ENCODE measurements at regions not wholly inside any gene's neighbourhood (a gene's known extent, or its start where the extent isn't known, plus 50 kb on each side); places are given as distances from the start of the nearest gene placed in this dataset.

DNA sequence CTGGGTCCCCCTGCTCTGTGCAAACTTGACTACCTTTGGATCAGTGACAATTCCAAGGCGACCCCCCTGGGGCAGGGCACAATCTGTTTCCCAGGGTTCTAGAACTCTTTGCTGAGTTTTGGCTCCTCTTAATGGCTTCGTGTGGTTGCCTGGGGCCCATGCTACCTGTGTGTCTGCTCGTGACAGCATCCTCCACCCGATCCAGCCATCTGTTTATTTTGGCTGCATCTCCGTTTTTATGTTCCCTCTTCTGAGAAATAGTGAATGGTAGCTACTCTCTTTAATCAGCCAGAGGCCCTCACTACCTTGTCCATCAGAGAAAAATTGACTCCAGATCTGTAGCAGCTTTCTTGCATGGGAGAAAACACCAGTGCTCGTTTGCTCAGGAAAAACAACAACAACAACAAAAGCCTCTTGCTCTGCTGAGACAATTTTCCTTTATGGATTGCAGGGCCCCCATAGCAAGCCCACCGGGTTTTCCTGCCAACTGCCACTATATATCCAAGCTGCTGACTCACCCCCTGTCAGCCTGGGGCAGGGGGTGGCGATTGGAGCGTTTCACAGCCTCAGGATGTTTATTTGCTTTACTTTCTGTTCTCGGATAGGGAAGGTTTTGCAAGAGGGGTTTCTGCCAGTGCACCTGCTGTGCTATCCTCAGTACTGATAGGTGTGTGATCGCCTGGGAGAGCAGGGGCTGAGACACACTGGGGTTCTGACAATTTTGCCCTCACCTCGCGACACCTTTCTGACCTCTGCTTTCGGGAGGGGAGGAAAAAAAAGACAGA, 607.8 kb downstream of the BNC2 start:
- no peak overlapping the region for H2AFZ ChIP-seq (ENCODE audit: low read depth, low read length, poor library complexity, severe bottlenecking)
- ChIA-PET POLR2A (no interaction called here), RAD21 (ENCODE audit: low non-redundant PET in 1 of 2, low total read pairs in 2 of 2, uncharacterized antibody in 2 of 2, unreplicated experiment in 2 of 2) (no interaction called here), CTCF (no interaction called here)
- no peaks in the 10 kb centered on the region for H4K20me1 ChIP-seq (ENCODE audit: insufficient read depth)
- H3K4me2 ChIP-seq (ENCODE audit: low read length), result no peak overlapping the region
- H3K4me3 ChIP-seq (replicated peaks in 1 of 2; ENCODE audit: low read depth in 1 of 2, low read length in 2 of 2), result no peak overlapping the region
- no peaks in the 10 kb centered on the region for H3K9me2 ChIP-seq (ENCODE audit: insufficient read depth)
- H3K9me3 ChIP-seq (ENCODE audit: control insufficient read depth in 1 of 2, insufficient read depth in 1 of 2, low read depth in 1 of 2, low read length in 2 of 2), result no peaks in the 10 kb centered on the region
- ATAC-seq, result no peak
- H3K27ac ChIP-seq (ENCODE audit: low read depth, low read length), result no peak overlapping the region
- no peak overlapping the region for H3K9ac ChIP-seq (ENCODE audit: low read length)
- peaks cover 5% of the 10 kb centered on the region; the same call in 1 of the 2 replicates for H3K27me3 ChIP-seq (ENCODE audit: insufficient read depth, low read length)
- H3K36me3 ChIP-seq (ENCODE audit: control insufficient read depth in 1 of 2, insufficient read depth in 2 of 2, low read length in 2 of 2), result no peaks in the 10 kb centered on the region
- no peak for DNase-seq (ENCODE audit: low read depth, low spot score)
- intact Hi-C loops (cut with micrococcal nuclease), result no loop called here
- TF ChIP-seq CBX3 (IDR thresholded peaks at IDR 0.05; ENCODE audit: low read depth) (no peak), EGR1 (IDR thresholded peaks at IDR 0.05; ENCODE audit: low read depth) (no peak), ZNF274 (IDR thresholded peaks at IDR 0.05; ENCODE audit: low read depth, low read length) (no peak), CEBPB (IDR thresholded peaks at IDR 0.05; ENCODE audit: low read depth) (no peak), SIN3A (IDR thresholded peaks at IDR 0.05; ENCODE audit: low read depth) (no peak), RAD21 (IDR thresholded peaks at IDR 0.05; ENCODE audit: low read depth) (no peak), FOSL1 (IDR thresholded peaks at IDR 0.05; ENCODE audit: low read depth) (no peak)
- no TSS peak for BruUV-seq (replicated peaks)
- no peaks in the 10 kb centered on the region for H3K79me2 ChIP-seq (ENCODE audit: insufficient read depth, low read length)
- H3K4me1 ChIP-seq (ENCODE audit: control insufficient read depth in 1 of 2, insufficient read depth in 2 of 2, low read length in 2 of 2), result no peaks in the 10 kb centered on the region

- Histone ChIP-seq H3K4me3 (replicated peaks in 1 of 2; ENCODE audit: low read depth in 1 of 2, low read length in 2 of 2) (no peak overlapping the region), H3K4me2 (ENCODE audit: low read length) (no peak overlapping the region), H3K27ac (ENCODE audit: low read depth, low read length) (no peak overlapping the region), H3K27me3 (ENCODE audit: insufficient read depth, low read length) (peaks cover 5% of the 10 kb centered on the region; the same call in 1 of the 2 replicates), H3K79me2 (ENCODE audit: insufficient read depth, low read length) (no peaks in the 10 kb centered on the region), H2AFZ (ENCODE audit: low read depth, low read length, poor library complexity, severe bottlenecking) (no peak overlapping the region), H4K20me1 (ENCODE audit: insufficient read depth) (no peaks in the 10 kb centered on the region), H3K9me3 (ENCODE audit: control insufficient read depth in 1 of 2, insufficient read depth in 1 of 2, low read depth in 1 of 2, low read length in 2 of 2) (no peaks in the 10 kb centered on the region), H3K4me1 (ENCODE audit: control insufficient read depth in 1 of 2, insufficient read depth in 2 of 2, low read length in 2 of 2) (no peaks in the 10 kb centered on the region), H3K9ac (ENCODE audit: low read length) (no peak overlapping the region), H3K9me2 (ENCODE audit: insufficient read depth) (no peaks in the 10 kb centered on the region), H3K36me3 (ENCODE audit: control insufficient read depth in 1 of 2, insufficient read depth in 2 of 2, low read length in 2 of 2) (no peaks in the 10 kb centered on the region)
- ATAC-seq, result no peak
- no peak for TF ChIP-seq ELF1 (IDR thresholded peaks at IDR 0.05; ENCODE audit: borderline replicate concordance, low read depth)
- no peak for TF ChIP-seq POLR2AphosphoS5 (IDR thresholded peaks at IDR 0.05; ENCODE audit: low read depth, low read length)
- TF ChIP-seq ZFX (IDR thresholded peaks at IDR 0.05), result no peak
- no peak for TF ChIP-seq JUND (IDR thresholded peaks at IDR 0.05)
- no peak for TF ChIP-seq CTCF (IDR thresholded peaks at IDR 0.05 in 2 of 3, conservative IDR thresholded peaks at IDR 0.05 in 1 of 3; ENCODE audit: borderline replicate concordance in 1 of 3, insufficient read depth in 1 of 3, low read depth in 2 of 3, low read length in 2 of 3)
- TF ChIP-seq POLR2A (IDR thresholded peaks at IDR 0.05; ENCODE audit: borderline replicate concordance, extremely low read depth, insufficient read depth, insufficient read length), result no peak
- no peak for TF ChIP-seq FOSL1 (IDR thresholded peaks at IDR 0.05; ENCODE audit: low read depth)
- TF ChIP-seq TCF7L2 (IDR thresholded peaks at IDR 0.05; ENCODE audit: borderline replicate concordance, extremely low read depth, insufficient read depth, insufficient read length), result no peak
- no peak for TF ChIP-seq ZNF274 (IDR thresholded peaks at IDR 0.05; ENCODE audit: low read depth, low read length)
- TF ChIP-seq SIN3A (IDR thresholded peaks at IDR 0.05; ENCODE audit: low read depth), result no peak
- TF ChIP-seq CEBPB (IDR thresholded peaks at IDR 0.05; ENCODE audit: low read depth), result no peak
- TF ChIP-seq YY1 (IDR thresholded peaks at IDR 0.05; ENCODE audit: extremely low read depth, insufficient replicate concordance, low read depth, low read length), result no peak
- TF ChIP-seq ZBTB33 (IDR thresholded peaks at IDR 0.05; ENCODE audit: extremely low read depth, insufficient replicate concordance, low read length), result no peak
- ChIA-PET POLR2A (no interaction called here), RAD21 (ENCODE audit: low non-redundant PET in 1 of 2, low total read pairs in 2 of 2, uncharacterized antibody in 2 of 2, unreplicated experiment in 2 of 2) (no interaction called here), CTCF (no interaction called here)
- DNase-seq (ENCODE audit: low read depth, low spot score), result no peak
- BruUV-seq (replicated peaks), result no TSS peak
- intact Hi-C loops (cut with micrococcal nuclease), result loop anchor here (5.0 kb wide), 1 partner anchor 393 kb away; no protein-coding TSS in a partner anchor
Measured at GRCh38 chr9:16265688-16266087, 604.8 kb downstream of the BNC2 start.
